K562 (cell line): ENCODE measurements at regions not wholly inside any gene's neighbourhood (a gene's known extent, or its start where the extent isn't known, plus 50 kb on each side); places are given as distances from the start of the nearest gene placed in this dataset.

Experiments used
- ATAC-seq: fragments of 200-7000 bp; cut with Tn5 transposase; 3 replicates; pipeline ENCODE4 v1.9.1; 2020; ENCODE audit warnings: moderate library complexity
- BruUV-seq: library from RNA; stranded (reverse); fragments of 400-500 nt; replicated peaks from 2 replicates; lab custom pipeline; 2021; lab: Mats Ljungman, UMichigan
- CTCF ChIA-PET: fragments of 300-600 bp; formaldehyde crosslinking; extraction: SDS; loops from one replicate; lab custom pipeline; 2021; ENCODE audit warnings: low intra/inter-chr PET ratio; lab: Yijun Ruan, JAX
- POLR2A ChIA-PET: fragments of 300-600, 350-650 bp; sonication (Branson Sonifier 250); formaldehyde crosslinking; extraction: SDS; loops from one replicate; lab custom pipeline; 2021; ENCODE audit warnings: antibody characterized with exemption, inconsistent platforms; lab: Yijun Ruan, JAX
- DNase-seq, 4 experiments: peaks; one replicate each; pipeline versions ENCODE4 v3.0.0 to v3.0.0-alpha.2; 2011 to 2018; ENCODE audit warnings: low spot score in 3 of 4, mixed read lengths in 3 of 4; ENCODE audit errors: extremely low read depth in 1 of 4
- FAIRE-seq: peaks from 2 replicates; lab custom pipeline; 2011; peaks lifted over from hg19 to GRCh38; lab: Jason Lieb, UNC
- H2AFZ ChIP-seq: 2 replicates; pipeline ENCODE4 v1.6.0; 2011; ENCODE audit warnings: low read depth, low read length, control low read depth, inconsistent platforms
- H3K27ac ChIP-seq: fragments of 200-600 bp; 3 replicates; pipeline ENCODE4 v1.8.0; 2011; ENCODE audit warnings: low read depth, mild to moderate bottlenecking, control low read depth, inconsistent platforms, low read length, moderate library complexity, mixed read lengths; ENCODE audit errors: extremely low read depth
- H3K27me3 ChIP-seq, 2 experiments: fragments of 300-600 bp in 1 of 2; 2 replicates in 1 of 2; 3 replicates in 1 of 2; pipeline versions ENCODE4 v1.6.0 to v1.8.0; 2011; ENCODE audit warnings: inconsistent platforms in 2 of 2, low read length in 2 of 2, mild to moderate bottlenecking in 1 of 2, mixed read lengths in 1 of 2, moderate library complexity in 1 of 2; ENCODE audit not compliant: control insufficient read depth in 2 of 2, insufficient read depth in 2 of 2
- H3K36me3 ChIP-seq: fragments of 300-600 bp; 3 replicates; pipeline ENCODE4 v1.8.0; 2011; ENCODE audit warnings: mild to moderate bottlenecking, low read length, inconsistent platforms; ENCODE audit not compliant: control insufficient read depth, insufficient read depth
- H3K4me1 ChIP-seq, 2 experiments: fragments of 200-600 bp in 1 of 2; replicated peaks in 1 of 2; 2 replicates in 1 of 2; 3 replicates in 1 of 2; pipeline versions ENCODE4 v1.5.1 to v1.8.0; 2011; ENCODE audit warnings: inconsistent platforms in 2 of 2, low read length in 2 of 2, mild to moderate bottlenecking in 1 of 2, mixed read lengths in 1 of 2, moderate library complexity in 1 of 2; ENCODE audit not compliant: control insufficient read depth in 2 of 2, insufficient read depth in 2 of 2
- H3K4me2 ChIP-seq: 2 replicates; pipeline ENCODE4 v1.6.1; 2011; ENCODE audit warnings: low read length, control low read depth, inconsistent platforms, mixed read lengths; ENCODE audit not compliant: insufficient read depth
- H3K4me3 ChIP-seq: fragments of 200-600 bp; sonication (generic), shearing (Covaris generic); 2 replicates; pipeline ENCODE4 v1.5.1; 2016; ENCODE audit warnings: control low read depth, inconsistent platforms
- H3K79me2 ChIP-seq: fragments of 200-600 bp; 3 replicates; pipeline ENCODE4 v1.8.0; 2011; ENCODE audit warnings: low read length, inconsistent platforms; ENCODE audit not compliant: control insufficient read depth, insufficient read depth
- H3K9ac ChIP-seq, 2 experiments: 2 replicates each; pipeline versions ENCODE4 v1.6.0 to v1.6.1; 2011; ENCODE audit warnings: low read depth in 2 of 2, low read length in 2 of 2, control low read depth in 1 of 2, inconsistent platforms in 1 of 2, mild to moderate bottlenecking in 1 of 2, mixed read lengths in 1 of 2; ENCODE audit not compliant: insufficient read depth in 1 of 2
- H3K9me1 ChIP-seq: one replicate; pipeline ENCODE4 v1.6.0; 2011; ENCODE audit warnings: inconsistent platforms, mild to moderate bottlenecking, low read length, moderate library complexity; ENCODE audit not compliant: control insufficient read depth, insufficient read depth
- H3K9me3 ChIP-seq: replicated peaks from 2 replicates; pipeline ENCODE4 v1.5.1; 2011; ENCODE audit warnings: low read depth, low read length, inconsistent platforms; ENCODE audit not compliant: control insufficient read depth, insufficient read depth
- H4K20me1 ChIP-seq: replicated peaks from 2 replicates; pipeline ENCODE4 v1.6.1; 2011; ENCODE audit warnings: low read length, inconsistent platforms, mixed read lengths; ENCODE audit not compliant: control insufficient read depth, insufficient read depth
- BHLHE40 ChIP-seq: IDR thresholded peaks from 2 replicates; pipeline ENCODE4 v1.6.1; 2011; ENCODE audit warnings: low read length, improper control_type of control experiment
- CBFA2T2 ChIP-seq: fragments of 450-650 bp; conservative IDR thresholded peaks from 2 replicates; pipeline ENCODE4 v1.6.1; 2017; ENCODE audit warnings: mild to moderate bottlenecking
- CBX1 ChIP-seq: sonication (generic); IDR thresholded peaks from 2 replicates; pipeline ENCODE4 v1.6.1; 2016; ENCODE audit warnings: antibody characterized with exemption, low read depth, mild to moderate bottlenecking
- CBX5 ChIP-seq: IDR thresholded peaks from 2 replicates; pipeline ENCODE4 v1.6.1; 2014; ENCODE audit warnings: low read depth, borderline replicate concordance
- FOXM1 ChIP-seq, 2 experiments: fragments of 450-650 bp in 1 of 2; sonication (generic) in 1 of 2; formaldehyde crosslinking in 1 of 2; IDR thresholded peaks; 2 replicates each; pipeline versions ENCODE4 v1.6.1 to v1.9.0; 2017 to 2022; ENCODE audit warnings: low read depth in 2 of 2, mild to moderate bottlenecking in 2 of 2, missing genetic modification reagents in 1 of 2, moderate library complexity in 1 of 2
- LEF1 ChIP-seq: fragments of 450-650 bp; IDR thresholded peaks from 2 replicates; pipeline ENCODE4 v1.6.1; 2016; ENCODE audit warnings: mild to moderate bottlenecking
- MLX ChIP-seq, 2 experiments: fragments of 450-650 bp in 1 of 2; sonication (generic) in 1 of 2; formaldehyde crosslinking; conservative IDR thresholded peaks; 2 replicates each; pipeline versions ENCODE4 v1.4.0 to v1.8.1; 2020 to 2022; ENCODE audit warnings: mild to moderate bottlenecking in 1 of 2, missing genetic modification reagents in 1 of 2
- PRMT5 ChIP-seq: sonication (generic); formaldehyde crosslinking; IDR thresholded peaks from 2 replicates; pipeline ENCODE4 v1.5.0; 2020; ENCODE audit warnings: missing genetic modification reagents
- RAD21 ChIP-seq, 2 experiments: fragments of 250-450 bp in 1 of 2; fragments of 450-650 bp in 1 of 2; sonication (Bioruptor Pico) in 1 of 2; formaldehyde crosslinking in 1 of 2; IDR thresholded peaks in 1 of 2; conservative IDR thresholded peaks in 1 of 2; 2 replicates each; pipeline versions ENCODE4 v1.4.0 to v1.8.0; 2020 to 2022; ENCODE audit warnings: mild to moderate bottlenecking in 2 of 2, moderate library complexity in 1 of 2
- TARDBP ChIP-seq: fragments of 450-650 bp; IDR thresholded peaks from 2 replicates; pipeline ENCODE4 v1.6.1; 2016
- TCFL5 ChIP-seq: fragments of 250-450 bp; sonication (Bioruptor Pico); conservative IDR thresholded peaks from 2 replicates; pipeline ENCODE4 v1.6.1; 2021; ENCODE audit warnings: mild to moderate bottlenecking, moderate library complexity, matching md5 sums
- USF1 ChIP-seq: sonication (generic); formaldehyde crosslinking; IDR thresholded peaks from 2 replicates; pipeline ENCODE4 v1.9.0; 2022; ENCODE audit warnings: mild to moderate bottlenecking, missing genetic modification reagents
- YBX1 ChIP-seq: fragments of 450-650 bp; IDR thresholded peaks from 2 replicates; pipeline ENCODE4 v1.7.1; 2016; ENCODE audit warnings: mild to moderate bottlenecking
- ZBED1 ChIP-seq: IDR thresholded peaks from 2 replicates; pipeline ENCODE4 v1.6.1; 2014
- ZBTB34 ChIP-seq: fragments of 250-450 bp; sonication (Bioruptor Pico); IDR thresholded peaks from 2 replicates; pipeline ENCODE4 v1.8.0; 2021; ENCODE audit warnings: mild to moderate bottlenecking, moderate library complexity
- ZNF197 ChIP-seq: fragments of 200-800 bp; sonication (Bioruptor generic); IDR thresholded peaks from 2 replicates; pipeline ENCODE4 v1.6.1; 2016; ENCODE audit warnings: low read depth, missing genetic modification characterization, missing compliant biosample characterization
- WGBS: fragments of 100-300 bp; shearing (Covaris generic); methylation state at CpG from one replicate; pipeline ENCODE4 v1.1.6; 2016; ENCODE audit warnings: low coverage, mixed read lengths; ENCODE audit not compliant: insufficient coverage; ENCODE audit errors: missing lambda C conversion rate; 5-methylcytosine and 5-hydroxymethylcytosine counted together
- in situ Hi-C: fragments of 300-500 bp; cut with MboI; formaldehyde crosslinking; loops from 4 replicates; pipeline ENCODE4 v1.15.0; 2018; ENCODE audit warnings: inconsistent platforms, mixed read lengths
- intact Hi-C: fragments of 100-400 bp; cut with micrococcal nuclease; formaldehyde crosslinking; loops from 2 replicates; pipeline ENCODE4 v1.14.2; 2022

GRCh38 chr5:40333459-40334241, 346.1 kb upstream of the PTGER4 start (continued):
- TF ChIP-seq PRMT5 (CRISPR knock-in tag) (no peak), LEF1 (no peak)

GRCh38 chr5:40332970-40333369, 346.7 kb upstream of the PTGER4 start:
- H3K9ac ChIP-seq: no peak overlapping the region
- H3K27ac ChIP-seq: no peak overlapping the region
- H3K27me3 ChIP-seq: no peaks in the 10 kb centered on the region
- no peak for TF ChIP-seq FOXM1 (IDR thresholded peaks at IDR 0.05; ENCODE audit: low read depth)
- no peak for TF ChIP-seq FOXM1 (CRISPR knock-in tag; IDR thresholded peaks at IDR 0.05; ENCODE audit: low read depth)
- TF ChIP-seq TCFL5: no peak
- TF ChIP-seq LEF1: no peak
- no peak for TF ChIP-seq USF1 (CRISPR knock-in tag)
- TF ChIP-seq ZBTB34 (CRISPR knock-in tag): no peak
- no peak for TF ChIP-seq TARDBP
- TF ChIP-seq MLX (CRISPR knock-in tag; conservative IDR thresholded peaks at IDR 0.05): no peak
- TF ChIP-seq RAD21 (CRISPR knock-in tag; conservative IDR thresholded peaks at IDR 0.05 in 1 of 2, IDR thresholded peaks at IDR 0.05 in 1 of 2): no peak
- no peak for TF ChIP-seq ZBED1
- no peak for TF ChIP-seq ZNF197 (CRISPR knock-in tag)
- no peak for TF ChIP-seq YBX1
- TF ChIP-seq CBX1: no peak
- no peak for TF ChIP-seq CBFA2T2
- TF ChIP-seq CBX5: no peak
- no peak for TF ChIP-seq BHLHE40
- ATAC-seq: no peak
- intact Hi-C loops (no loop called here), in situ Hi-C loops (no loop called here)
- no peaks in the 10 kb centered on the region for H3K4me1 ChIP-seq
- H3K4me2 ChIP-seq: no peak overlapping the region
- no peak overlapping the region for H3K4me3 ChIP-seq
- ChIA-PET POLR2A (no interaction called here), CTCF (no interaction called here)
- H3K9me3 ChIP-seq: no peaks in the 10 kb centered on the region
- no peaks in the 10 kb centered on the region for H3K9me1 ChIP-seq
- no TSS peak for BruUV-seq
- no peaks in the 10 kb centered on the region for H4K20me1 ChIP-seq
- no peak overlapping the region for H2AFZ ChIP-seq
- no peaks in the 10 kb centered on the region for H3K36me3 ChIP-seq
- FAIRE-seq: no peak
- no peak for DNase-seq
- no peaks in the 10 kb centered on the region for H3K79me2 ChIP-seq
- WGBS: 5% methylated on average over 1 of the region's 1 CpG
